ENCODE measurements at regions not wholly inside any gene's neighbourhood (a gene's known extent, or its start where the extent isn't known, plus 50 kb on each side); places are given as distances from the start of the nearest gene placed in this dataset.

GRCh38 chr6:50102676-50103075 lies 52.9 kb upstream of the DEFB112 start:
- no peaks in the 10 kb centered on the region for H3K27me3 Mint-ChIP-seq
- POLR2A ChIA-PET (ENCODE audit: partially characterized antibody), result no interaction called here
- no peaks in the 10 kb centered on the region for H3K36me3 ChIP-seq (ENCODE audit: insufficient read depth, low read length)
- H3K27me3 ChIP-seq (ENCODE audit: insufficient read depth, low read length), result no peaks in the 10 kb centered on the region
- H3K4me1 ChIP-seq (ENCODE audit: insufficient read depth, low read length), result no peaks in the 10 kb centered on the region
- no peaks in the 10 kb centered on the region for H3K36me3 Mint-ChIP-seq
- no peak overlapping the region for H3K4me3 ChIP-seq (ENCODE audit: low read length in 2 of 2)
- peaks cover 0 to 9% (median 4%) of the 10 kb centered on the region in 8 donors for H3K9me3 Mint-ChIP-seq
- no peak overlapping the region for H3K27ac Mint-ChIP-seq
- intact Hi-C loops (cut with micrococcal nuclease), result no loop called here
- no peaks in the 10 kb centered on the region for H3K4me1 Mint-ChIP-seq
- no peak overlapping the region for H3K4me3 Mint-ChIP-seq
- H3K9me3 ChIP-seq (ENCODE audit: control insufficient read depth in 1 of 2, low read length in 2 of 2), result no peaks in the 10 kb centered on the region
- DNase-seq, result no peak
- CTCF ChIA-PET (ENCODE audit: partially characterized antibody), result no interaction called here
- no peak overlapping the region for H3K27ac ChIP-seq (ENCODE audit: low read depth, low read length)

- ChIA-PET POLR2A (ENCODE audit: partially characterized antibody) (no interaction called here), CTCF (ENCODE audit: partially characterized antibody) (no interaction called here)
- Mint-ChIP-seq H3K4me3 (no peak overlapping the region), H3K4me1 (no peaks in the 10 kb centered on the region), H3K27me3 (no peaks in the 10 kb centered on the region), H3K36me3 (no peaks in the 10 kb centered on the region), H3K9me3 (peaks cover 0 to 7% (median 2%) of the 10 kb centered on the region in 8 donors), H3K27ac (no peak overlapping the region)
- Histone ChIP-seq H3K27me3 (ENCODE audit: insufficient read depth, low read length) (no peaks in the 10 kb centered on the region), H3K27ac (ENCODE audit: low read depth, low read length) (no peak overlapping the region), H3K9me3 (ENCODE audit: control insufficient read depth in 1 of 2, low read length in 2 of 2) (no peaks in the 10 kb centered on the region), H3K4me1 (ENCODE audit: insufficient read depth, low read length) (no peaks in the 10 kb centered on the region), H3K4me3 (ENCODE audit: low read length in 2 of 2) (no peak overlapping the region), H3K36me3 (ENCODE audit: insufficient read depth, low read length) (no peaks in the 10 kb centered on the region)
- DNase-seq, result no peak
- intact Hi-C loops (cut with micrococcal nuclease), result no loop called here
These were observed 60.9 kb upstream of the DEFB112 start for GRCh38 chr6:50110587-50110986.

- Histone ChIP-seq H3K27me3 (ENCODE audit: insufficient read depth, low read length) (no peaks in the 10 kb centered on the region), H3K9me3 (ENCODE audit: control insufficient read depth in 1 of 2, low read length in 2 of 2) (no peaks in the 10 kb centered on the region), H3K4me3 (ENCODE audit: low read length in 2 of 2) (no peak overlapping the region), H3K4me1 (ENCODE audit: insufficient read depth, low read length) (no peaks in the 10 kb centered on the region), H3K36me3 (ENCODE audit: insufficient read depth, low read length) (no peaks in the 10 kb centered on the region), H3K27ac (ENCODE audit: low read depth, low read length) (no peak overlapping the region)
- Mint-ChIP-seq H3K9me3 (peaks cover 0 to 7% (median 2%) of the 10 kb centered on the region in 8 donors), H3K4me3 (no peak overlapping the region), H3K27ac (no peak overlapping the region), H3K36me3 (no peaks in the 10 kb centered on the region), H3K27me3 (no peaks in the 10 kb centered on the region), H3K4me1 (no peaks in the 10 kb centered on the region)
- intact Hi-C loops (cut with micrococcal nuclease), result no loop called here
- POLR2A ChIA-PET (ENCODE audit: partially characterized antibody), result no interaction called here
- DNase-seq, result no peak
- CTCF ChIA-PET (ENCODE audit: partially characterized antibody), result no interaction called here
These were observed 63.5 kb upstream of the DEFB112 start for GRCh38 chr6:50112981-50113857.

- H3K4me1 Mint-ChIP-seq, result no peaks in the 10 kb centered on the region
These were observed 66.7 kb upstream of the DEFB112 start for GRCh38 chr6:50116390-50116789.

GRCh38 chr6:50116797-50117542 lies 67.2 kb upstream of the DEFB112 start:
- H3K36me3 ChIP-seq (ENCODE audit: insufficient read depth, low read length), result no peaks in the 10 kb centered on the region
- Mint-ChIP-seq H3K27ac (no peak overlapping the region), H3K9me3 (peaks cover 0 to 11% (median 3%) of the 10 kb centered on the region in 8 donors), H3K36me3 (no peaks in the 10 kb centered on the region), H3K4me3 (no peak overlapping the region), H3K27me3 (no peaks in the 10 kb centered on the region), H3K4me1 (no peaks in the 10 kb centered on the region)
- intact Hi-C loops (cut with micrococcal nuclease), result no loop called here
- CTCF ChIA-PET (ENCODE audit: partially characterized antibody), result no interaction called here
- H3K4me1 ChIP-seq (ENCODE audit: insufficient read depth, low read length), result no peaks in the 10 kb centered on the region
- no peak overlapping the region for H3K4me3 ChIP-seq (ENCODE audit: low read length in 2 of 2)
- POLR2A ChIA-PET (ENCODE audit: partially characterized antibody), result no interaction called here
- no peaks in the 10 kb centered on the region for H3K9me3 ChIP-seq (ENCODE audit: control insufficient read depth in 1 of 2, low read length in 2 of 2)
- no peak for DNase-seq
- no peak overlapping the region for H3K27ac ChIP-seq (ENCODE audit: low read depth, low read length)
- H3K27me3 ChIP-seq (ENCODE audit: insufficient read depth, low read length), result no peaks in the 10 kb centered on the region

More at GRCh38 chr6:50116390-50116789, 66.7 kb upstream of the DEFB112 start:
- POLR2A ChIA-PET (ENCODE audit: partially characterized antibody), result no interaction called here
- Histone ChIP-seq H3K27ac (ENCODE audit: low read depth, low read length) (no peak overlapping the region), H3K27me3 (ENCODE audit: insufficient read depth, low read length) (no peaks in the 10 kb centered on the region), H3K36me3 (ENCODE audit: insufficient read depth, low read length) (no peaks in the 10 kb centered on the region), H3K9me3 (ENCODE audit: control insufficient read depth in 1 of 2, low read length in 2 of 2) (no peaks in the 10 kb centered on the region), H3K4me3 (ENCODE audit: low read length in 2 of 2) (no peak overlapping the region), H3K4me1 (ENCODE audit: insufficient read depth, low read length) (no peaks in the 10 kb centered on the region)
- H3K27ac Mint-ChIP-seq, result no peak overlapping the region
- DNase-seq, result no peak
- CTCF ChIA-PET (ENCODE audit: partially characterized antibody), result no interaction called here
- H3K9me3 Mint-ChIP-seq, result peaks cover 0 to 11% (median 3%) of the 10 kb centered on the region in 8 donors
- H3K27me3 Mint-ChIP-seq, result no peaks in the 10 kb centered on the region
- no peaks in the 10 kb centered on the region for H3K36me3 Mint-ChIP-seq
- intact Hi-C loops (cut with micrococcal nuclease), result no loop called here
- H3K4me3 Mint-ChIP-seq, result no peak overlapping the region

GRCh38 chr6:50120300-50120699 lies 70.6 kb upstream of the DEFB112 start:
- Mint-ChIP-seq H3K36me3 (no peaks in the 10 kb centered on the region), H3K27me3 (no peaks in the 10 kb centered on the region), H3K9me3 (peaks cover 0 to 11% (median 2%) of the 10 kb centered on the region in 8 donors), H3K4me3 (no peak overlapping the region), H3K27ac (no peak overlapping the region), H3K4me1 (no peaks in the 10 kb centered on the region)
- ChIA-PET POLR2A (ENCODE audit: partially characterized antibody) (no interaction called here), CTCF (ENCODE audit: partially characterized antibody) (no interaction called here)
- Histone ChIP-seq H3K27ac (ENCODE audit: low read depth, low read length) (no peak overlapping the region), H3K27me3 (ENCODE audit: insufficient read depth, low read length) (no peaks in the 10 kb centered on the region), H3K36me3 (ENCODE audit: insufficient read depth, low read length) (no peaks in the 10 kb centered on the region), H3K4me1 (ENCODE audit: insufficient read depth, low read length) (no peaks in the 10 kb centered on the region), H3K9me3 (ENCODE audit: control insufficient read depth in 1 of 2, low read length in 2 of 2) (no peaks in the 10 kb centered on the region), H3K4me3 (ENCODE audit: low read length in 2 of 2) (no peak overlapping the region)
- intact Hi-C loops (cut with micrococcal nuclease), result no loop called here
- DNase-seq, result no peak

- no peak overlapping the region for H3K27ac Mint-ChIP-seq
- Histone ChIP-seq H3K27me3 (ENCODE audit: insufficient read depth, low read length) (no peaks in the 10 kb centered on the region), H3K27ac (ENCODE audit: low read depth, low read length) (no peak overlapping the region), H3K4me1 (ENCODE audit: insufficient read depth, low read length) (no peaks in the 10 kb centered on the region), H3K9me3 (ENCODE audit: control insufficient read depth in 1 of 2, low read length in 2 of 2) (no peaks in the 10 kb centered on the region), H3K4me3 (ENCODE audit: low read length in 2 of 2) (no peak overlapping the region), H3K36me3 (ENCODE audit: insufficient read depth, low read length) (no peaks in the 10 kb centered on the region)
- intact Hi-C loops (cut with micrococcal nuclease), result no loop called here
- H3K27me3 Mint-ChIP-seq, result no peaks in the 10 kb centered on the region
- POLR2A ChIA-PET (ENCODE audit: partially characterized antibody), result no interaction called here
- H3K36me3 Mint-ChIP-seq, result no peaks in the 10 kb centered on the region
- CTCF ChIA-PET (ENCODE audit: partially characterized antibody), result no interaction called here
- H3K9me3 Mint-ChIP-seq, result peaks cover 0 to 8% (median 0%) of the 10 kb centered on the region in 8 donors
- no peak for DNase-seq
- H3K4me1 Mint-ChIP-seq, result no peaks in the 10 kb centered on the region
- H3K4me3 Mint-ChIP-seq, result no peak overlapping the region
These were observed 74.0 kb upstream of the DEFB112 start for GRCh38 chr6:50123688-50124087.
